OCI-LY7 (cell line): ENCODE measurements at regions not wholly inside any gene's neighbourhood (a gene's known extent, or its start where the extent isn't known, plus 50 kb on each side); places are given as distances from the start of the nearest gene placed in this dataset.

Experiments used
- BruUV-seq: library from RNA; stranded (reverse); fragments of 400-500 nt; replicated peaks from 2 replicates; lab custom pipeline; 2021; lab: Mats Ljungman, UMichigan
- CTCF ChIA-PET: fragments of 300-600 bp; sonication (Branson Sonifier 250); formaldehyde crosslinking; loops from one replicate; lab custom pipeline; 2022; ENCODE audit warnings: antibody characterized with exemption; ENCODE audit not compliant: unreplicated experiment; lab: Charles Lee
- POLR2A ChIA-PET: fragments of 300-600 bp; sonication (Branson Sonifier 250); formaldehyde crosslinking; loops from one replicate; lab custom pipeline; 2022; ENCODE audit warnings: antibody characterized with exemption; lab: Charles Lee
- DNase-seq: peaks from one replicate; pipeline ENCODE4 v3.0.0-alpha.2; 2015; ENCODE audit warnings: low spot score
- H2AFZ ChIP-seq: fragments of 200-600 bp; sonication (generic), shearing (Covaris generic); 2 replicates; pipeline ENCODE4 v1.6.1; 2014; ENCODE audit warnings: mild to moderate bottlenecking, antibody characterized with exemption, low read length, moderate library complexity
- H3K27ac ChIP-seq: fragments of 200-600 bp; sonication (generic); 2 replicates; pipeline ENCODE4 v1.5.1; 2014; ENCODE audit warnings: mixed run types, low read depth, mild to moderate bottlenecking, moderate library complexity, low read length, inconsistent platforms; ENCODE audit not compliant: poor library complexity, severe bottlenecking
- H3K36me3 ChIP-seq: fragments of 200-600 bp; sonication (generic); 2 replicates; pipeline ENCODE4 v1.6.1; 2014; ENCODE audit warnings: mild to moderate bottlenecking, antibody characterized with exemption, low read length, moderate library complexity, mixed read lengths; ENCODE audit not compliant: insufficient read depth
- H3K4me1 ChIP-seq: fragments of 200-600 bp; sonication (generic); 2 replicates; pipeline ENCODE4 v1.5.1; 2014; ENCODE audit warnings: mild to moderate bottlenecking, low read length; ENCODE audit not compliant: insufficient read depth, poor library complexity, severe bottlenecking
- H3K4me2 ChIP-seq: fragments of 200-600 bp; sonication (generic); 2 replicates; pipeline ENCODE4 v1.6.1; 2014; ENCODE audit warnings: mild to moderate bottlenecking, low read length
- H3K4me3 ChIP-seq: fragments of 200-600 bp; sonication (generic); 2 replicates; pipeline ENCODE4 v1.5.1; 2014; ENCODE audit warnings: mild to moderate bottlenecking, low read depth, low read length; ENCODE audit not compliant: poor library complexity, severe bottlenecking
- H3K79me2 ChIP-seq: fragments of 200-600 bp; sonication (generic); 2 replicates; pipeline ENCODE4 v1.6.1; 2016; ENCODE audit warnings: low read depth, mild to moderate bottlenecking, low read length, moderate library complexity, mixed read lengths; ENCODE audit not compliant: insufficient read depth
- H3K9me2 ChIP-seq: fragments of 200-600 bp; sonication (generic); 2 replicates; pipeline ENCODE4 v1.6.1; 2016; ENCODE audit warnings: mild to moderate bottlenecking, low read length, mixed read lengths; ENCODE audit not compliant: insufficient read depth
- H3K9me3 ChIP-seq: fragments of 200-600 bp; sonication (generic); 2 replicates; pipeline ENCODE4 v1.6.1; 2014; ENCODE audit warnings: mild to moderate bottlenecking, mixed run types, low read length, mixed read lengths
- H4K20me1 ChIP-seq: fragments of 200-600 bp; sonication (generic); 2 replicates; pipeline ENCODE4 v1.6.1; 2014; ENCODE audit warnings: mild to moderate bottlenecking, antibody characterized with exemption, low read length, moderate library complexity, mixed read lengths; ENCODE audit not compliant: insufficient read depth
- EZH2phosphoT487 ChIP-seq: fragments of 200-600 bp; sonication (generic); IDR thresholded peaks from 2 replicates; pipeline ENCODE4 v1.6.1; 2018; ENCODE audit warnings: low read depth, borderline replicate concordance, mild to moderate bottlenecking, mixed run types, antibody characterized with exemption, low read length, moderate library complexity, mixed read lengths
- intact Hi-C: fragments of 100-400 bp; cut with micrococcal nuclease; formaldehyde crosslinking; loops from one replicate; pipeline ENCODE4 v1.10.0; 2022; ENCODE audit not compliant: unreplicated experiment
- TF ChIP-seq, protein P1 (sequence below): fragments of 200-600 bp; sonication (generic); conservative IDR thresholded peaks from 2 replicates; pipeline ENCODE4 v1.5.1; 2014; ENCODE audit warnings: mild to moderate bottlenecking, antibody characterized with exemption, low read length, moderate library complexity, mixed read lengths

DNA sequence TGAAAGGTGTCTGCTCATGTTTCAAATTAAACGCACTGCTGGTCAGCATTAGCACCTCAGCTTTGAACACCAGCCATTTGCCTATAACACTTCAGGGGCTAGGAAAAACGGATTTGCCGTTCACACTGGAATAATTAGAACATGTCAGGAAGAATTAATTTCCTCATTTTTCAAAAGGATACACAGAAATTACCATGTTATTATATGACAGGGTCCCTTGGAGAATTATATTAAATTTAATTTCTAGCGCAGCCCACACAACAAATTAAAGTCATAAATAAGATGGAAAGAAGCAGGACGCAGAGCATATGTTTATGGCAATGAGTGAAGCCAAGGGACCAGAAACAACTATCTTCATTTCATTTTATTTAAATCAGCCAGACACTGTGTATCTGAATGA, 83.8 kb upstream of the SOX6 start:
- H3K79me2 ChIP-seq: no peaks in the 10 kb centered on the region
- ChIA-PET POLR2A (no interaction called here), CTCF (no interaction called here)
- H3K36me3 ChIP-seq: no peaks in the 10 kb centered on the region
- BruUV-seq: no TSS peak
- no peak for DNase-seq
- TF ChIP-seq, protein P1, sequence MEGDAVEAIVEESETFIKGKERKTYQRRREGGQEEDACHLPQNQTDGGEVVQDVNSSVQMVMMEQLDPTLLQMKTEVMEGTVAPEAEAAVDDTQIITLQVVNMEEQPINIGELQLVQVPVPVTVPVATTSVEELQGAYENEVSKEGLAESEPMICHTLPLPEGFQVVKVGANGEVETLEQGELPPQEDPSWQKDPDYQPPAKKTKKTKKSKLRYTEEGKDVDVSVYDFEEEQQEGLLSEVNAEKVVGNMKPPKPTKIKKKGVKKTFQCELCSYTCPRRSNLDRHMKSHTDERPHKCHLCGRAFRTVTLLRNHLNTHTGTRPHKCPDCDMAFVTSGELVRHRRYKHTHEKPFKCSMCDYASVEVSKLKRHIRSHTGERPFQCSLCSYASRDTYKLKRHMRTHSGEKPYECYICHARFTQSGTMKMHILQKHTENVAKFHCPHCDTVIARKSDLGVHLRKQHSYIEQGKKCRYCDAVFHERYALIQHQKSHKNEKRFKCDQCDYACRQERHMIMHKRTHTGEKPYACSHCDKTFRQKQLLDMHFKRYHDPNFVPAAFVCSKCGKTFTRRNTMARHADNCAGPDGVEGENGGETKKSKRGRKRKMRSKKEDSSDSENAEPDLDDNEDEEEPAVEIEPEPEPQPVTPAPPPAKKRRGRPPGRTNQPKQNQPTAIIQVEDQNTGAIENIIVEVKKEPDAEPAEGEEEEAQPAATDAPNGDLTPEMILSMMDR: no peak
- no peak for TF ChIP-seq EZH2phosphoT487
- no peaks in the 10 kb centered on the region for H3K9me3 ChIP-seq
- no peaks in the 10 kb centered on the region for H4K20me1 ChIP-seq
- H2AFZ ChIP-seq: no peak overlapping the region
- H3K4me1 ChIP-seq: no peaks in the 10 kb centered on the region
- H3K9me2 ChIP-seq: no peaks in the 10 kb centered on the region
- H3K27ac ChIP-seq: no peak overlapping the region
- H3K4me2 ChIP-seq: no peak overlapping the region
- H3K4me3 ChIP-seq: no peak overlapping the region
- intact Hi-C loops: no loop called here

DNA sequence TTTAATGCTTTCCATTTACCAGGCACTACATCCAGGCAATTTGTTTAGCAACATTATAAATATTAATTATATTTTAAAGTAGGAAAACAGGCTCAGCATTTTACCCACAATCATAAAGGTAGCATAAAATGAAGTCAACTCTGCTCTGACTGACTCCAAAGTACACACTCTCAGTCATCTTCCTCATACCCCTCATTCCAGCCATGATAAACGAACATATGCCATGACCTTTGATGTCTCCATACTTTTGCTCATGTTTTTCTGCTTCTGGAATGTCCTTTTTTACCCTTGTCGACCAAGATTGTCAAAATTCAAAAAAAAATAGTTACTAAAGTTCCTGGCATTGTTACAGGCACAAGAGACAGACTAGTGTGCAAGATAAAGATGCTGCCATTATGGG, 77.7 kb upstream of the SOX6 start:
- CTCF ChIA-PET: no interaction called here
- Histone ChIP-seq H3K27ac (no peak overlapping the region), H3K36me3 (no peaks in the 10 kb centered on the region), H3K79me2 (no peaks in the 10 kb centered on the region), H4K20me1 (no peaks in the 10 kb centered on the region), H3K9me2 (no peaks in the 10 kb centered on the region), H2AFZ (no peak overlapping the region), H3K9me3 (no peaks in the 10 kb centered on the region), H3K4me1 (no peaks in the 10 kb centered on the region), H3K4me3 (no peak overlapping the region), H3K4me2 (no peak overlapping the region)
- intact Hi-C loops: no loop called here
- BruUV-seq: no TSS peak
- TF ChIP-seq EZH2phosphoT487: no peak
- TF ChIP-seq, protein P1: no peak
- POLR2A ChIA-PET: no interaction called here
- DNase-seq: no peak

DNA sequence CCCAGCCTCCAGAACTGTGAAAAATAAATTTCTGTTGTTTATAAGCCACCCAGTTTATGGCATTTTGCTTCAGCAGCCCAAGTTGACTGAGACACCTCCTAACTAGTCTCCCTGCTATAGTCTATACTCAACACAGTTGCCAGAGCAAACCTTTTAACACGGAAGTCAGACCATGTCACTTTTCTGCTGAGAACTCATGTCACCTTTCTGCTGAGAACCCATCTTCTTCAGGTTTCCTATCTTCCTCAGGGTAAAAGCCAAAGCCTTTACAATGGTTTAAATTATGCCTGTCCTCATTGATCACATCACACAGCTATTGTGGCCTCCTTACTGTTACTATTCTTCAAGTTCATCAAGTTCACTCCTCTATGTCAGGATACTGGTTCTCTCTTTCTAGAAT, 74.3 kb upstream of the SOX6 start:
- no TSS peak for BruUV-seq
- Histone ChIP-seq H4K20me1 (no peaks in the 10 kb centered on the region), H3K4me2 (no peak overlapping the region), H3K79me2 (no peaks in the 10 kb centered on the region), H2AFZ (no peak overlapping the region), H3K36me3 (no peaks in the 10 kb centered on the region), H3K4me3 (no peak overlapping the region), H3K9me3 (no peaks in the 10 kb centered on the region), H3K4me1 (no peaks in the 10 kb centered on the region), H3K9me2 (no peaks in the 10 kb centered on the region), H3K27ac (no peak overlapping the region)
- no peak for TF ChIP-seq EZH2phosphoT487
- TF ChIP-seq, protein P1: no peak
- ChIA-PET POLR2A (no interaction called here), CTCF (no interaction called here)
- DNase-seq: no peak
- intact Hi-C loops: no loop called here
